HEK293T (cell line): ENCODE measurements at regions not wholly inside any gene's neighbourhood (a gene's known extent, or its start where the extent isn't known, plus 50 kb on each side); places are given as distances from the start of the nearest gene placed in this dataset.

Experiments
- CTCF ChIA-PET: fragments of 350-600 bp; formaldehyde crosslinking; extraction: SDS; loops from one replicate; lab custom pipeline; 2021; ENCODE audit warnings: antibody characterized with exemption, inconsistent platforms; lab: Yijun Ruan, JAX
- POLR2A ChIA-PET: fragments of 350-600 bp; formaldehyde crosslinking; extraction: SDS; loops from one replicate; lab custom pipeline; 2020; ENCODE audit warnings: antibody characterized with exemption, inconsistent platforms; lab: Yijun Ruan, JAX
- DNase-seq: peaks from one replicate; pipeline ENCODE4 v3.0.0; 2012; ENCODE audit warnings: mixed read lengths; ENCODE audit errors: extremely low spot score
- ARNT ChIP-seq: fragments of 450-650 bp; IDR thresholded peaks from 2 replicates; pipeline ENCODE4 v1.6.1; 2017; ENCODE audit warnings: mild to moderate bottlenecking
- BHLHE40 ChIP-seq: fragments of 450-650 bp; IDR thresholded peaks from 2 replicates; pipeline ENCODE4 v1.6.1; 2016; ENCODE audit warnings: mild to moderate bottlenecking, moderate library complexity, borderline replicate concordance
- CTBP1 ChIP-seq: fragments of 450-650 bp; IDR thresholded peaks from 2 replicates; pipeline ENCODE4 v1.6.1; 2016; ENCODE audit warnings: borderline replicate concordance
- ELF4 ChIP-seq: fragments of 450-650 bp; IDR thresholded peaks from 2 replicates; pipeline ENCODE4 v1.6.1; 2017; ENCODE audit warnings: antibody characterized with exemption
- FOXA1 ChIP-seq: fragments of 450-650 bp; IDR thresholded peaks from 2 replicates; pipeline ENCODE4 v1.6.1; 2016; ENCODE audit warnings: mild to moderate bottlenecking
- FOXK2 ChIP-seq: fragments of 450-650 bp; IDR thresholded peaks from 2 replicates; pipeline ENCODE4 v1.6.1; 2016; ENCODE audit warnings: mild to moderate bottlenecking
- FOXM1 ChIP-seq: fragments of 450-650 bp; IDR thresholded peaks from 2 replicates; pipeline ENCODE4 v1.6.1; 2017; ENCODE audit warnings: mild to moderate bottlenecking, borderline replicate concordance
- HDGF ChIP-seq: fragments of 450-650 bp; IDR thresholded peaks from 2 replicates; pipeline ENCODE4 v1.6.1; 2017; ENCODE audit warnings: antibody characterized with exemption, borderline replicate concordance
- L3MBTL2 ChIP-seq: fragments of 450-650 bp; conservative IDR thresholded peaks from 2 replicates; pipeline ENCODE4 v1.6.1; 2016; ENCODE audit warnings: mild to moderate bottlenecking
- LEF1 ChIP-seq: fragments of 450-650 bp; IDR thresholded peaks from 2 replicates; pipeline ENCODE4 v1.6.1; 2017; ENCODE audit warnings: mild to moderate bottlenecking, borderline replicate concordance
- NFRKB ChIP-seq: fragments of 450-650 bp; IDR thresholded peaks from 2 replicates; pipeline ENCODE4 v1.6.1; 2016; ENCODE audit warnings: mild to moderate bottlenecking, moderate library complexity
- SP1 ChIP-seq: fragments of 450-650 bp; IDR thresholded peaks from 2 replicates; pipeline ENCODE4 v1.6.1; 2017
- SUZ12 ChIP-seq: fragments of 450-650 bp; IDR thresholded peaks from 2 replicates; pipeline ENCODE4 v1.6.1; 2016; ENCODE audit warnings: mild to moderate bottlenecking
- TARDBP ChIP-seq: fragments of 450-650 bp; IDR thresholded peaks from 2 replicates; pipeline ENCODE4 v1.6.1; 2016
- ZNF384 ChIP-seq: fragments of 450-650 bp; IDR thresholded peaks from 2 replicates; pipeline ENCODE4 v1.6.1; 2016
- TF ChIP-seq, protein P1 (sequence below): fragments of 450-650 bp; IDR thresholded peaks from 2 replicates; pipeline ENCODE4 v1.6.1; 2016

DNA sequence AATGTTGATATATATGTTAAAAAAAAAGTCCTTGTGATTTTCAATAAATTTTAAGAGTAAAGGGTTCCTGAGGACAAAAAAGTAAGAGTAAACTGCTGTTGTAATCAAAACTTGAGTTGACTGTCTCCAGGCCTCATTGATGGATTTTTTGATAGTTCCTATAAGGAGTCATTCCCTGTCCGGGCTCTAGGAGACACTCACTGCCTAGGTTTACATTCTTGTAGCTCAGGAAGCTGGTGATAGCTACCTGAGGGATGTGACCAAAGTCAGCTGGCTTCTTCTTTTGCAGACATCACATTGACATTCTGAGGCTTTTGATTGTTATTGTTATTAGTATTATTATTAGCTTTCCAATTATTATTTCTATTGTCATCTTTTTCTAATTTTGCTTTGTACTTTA lies 116.5 kb upstream of the FBXL7 start:
- no peak for DNase-seq
- ChIA-PET POLR2A (no interaction called here), CTCF (interaction anchor here (0.5 kb wide), 1 partner anchor 360 kb away, joined by 3 read pairs; no protein-coding TSS in a partner anchor)

DNA sequence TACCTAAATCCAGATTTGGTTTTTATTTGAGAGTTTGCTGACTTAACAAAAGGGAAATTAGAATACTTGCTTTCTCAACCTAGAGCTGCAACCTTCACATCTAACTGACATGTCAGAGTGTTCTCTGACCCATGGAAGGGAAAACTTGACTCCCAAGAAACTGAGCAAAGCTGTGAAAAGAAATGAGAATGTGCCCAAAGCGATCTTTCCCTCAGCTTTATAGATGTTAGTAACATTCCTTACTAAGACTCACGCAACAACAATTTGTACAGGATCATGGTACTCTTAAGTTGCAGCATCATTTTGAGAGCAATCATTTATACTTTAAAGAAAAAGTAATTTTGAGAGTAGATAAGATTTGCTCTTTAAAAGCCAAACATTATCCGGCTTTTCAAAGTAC lies 117.0 kb upstream of the FBXL7 start:
- no peak for TF ChIP-seq BHLHE40
- no peak for TF ChIP-seq L3MBTL2
- TF ChIP-seq FOXA1: no peak
- TF ChIP-seq FOXK2: no peak
- no peak for TF ChIP-seq HDGF
- no peak for TF ChIP-seq NFRKB
- no peak for TF ChIP-seq CTBP1
- no peak for TF ChIP-seq LEF1
- TF ChIP-seq TARDBP: no peak
- TF ChIP-seq ELF4: no peak
- no peak for TF ChIP-seq SP1
- TF ChIP-seq ZNF384: no peak
- no peak for TF ChIP-seq FOXM1
- no peak for TF ChIP-seq SUZ12
- TF ChIP-seq ARNT: no peak
- TF ChIP-seq, protein P1, sequence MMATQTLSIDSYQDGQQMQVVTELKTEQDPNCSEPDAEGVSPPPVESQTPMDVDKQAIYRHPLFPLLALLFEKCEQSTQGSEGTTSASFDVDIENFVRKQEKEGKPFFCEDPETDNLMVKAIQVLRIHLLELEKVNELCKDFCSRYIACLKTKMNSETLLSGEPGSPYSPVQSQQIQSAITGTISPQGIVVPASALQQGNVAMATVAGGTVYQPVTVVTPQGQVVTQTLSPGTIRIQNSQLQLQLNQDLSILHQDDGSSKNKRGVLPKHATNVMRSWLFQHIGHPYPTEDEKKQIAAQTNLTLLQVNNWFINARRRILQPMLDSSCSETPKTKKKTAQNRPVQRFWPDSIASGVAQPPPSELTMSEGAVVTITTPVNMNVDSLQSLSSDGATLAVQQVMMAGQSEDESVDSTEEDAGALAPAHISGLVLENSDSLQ: no peak
- CTCF ChIA-PET: no interaction called here
- POLR2A ChIA-PET: no interaction called here
- no peak for DNase-seq

More for the DNA sequence above, 116.5 kb upstream of the FBXL7 start:
- TF ChIP-seq HDGF (no peak), FOXK2 (no peak), FOXA1 (no peak), NFRKB (no peak), BHLHE40 (no peak)
- TF ChIP-seq, protein P1: no peak

DNA sequence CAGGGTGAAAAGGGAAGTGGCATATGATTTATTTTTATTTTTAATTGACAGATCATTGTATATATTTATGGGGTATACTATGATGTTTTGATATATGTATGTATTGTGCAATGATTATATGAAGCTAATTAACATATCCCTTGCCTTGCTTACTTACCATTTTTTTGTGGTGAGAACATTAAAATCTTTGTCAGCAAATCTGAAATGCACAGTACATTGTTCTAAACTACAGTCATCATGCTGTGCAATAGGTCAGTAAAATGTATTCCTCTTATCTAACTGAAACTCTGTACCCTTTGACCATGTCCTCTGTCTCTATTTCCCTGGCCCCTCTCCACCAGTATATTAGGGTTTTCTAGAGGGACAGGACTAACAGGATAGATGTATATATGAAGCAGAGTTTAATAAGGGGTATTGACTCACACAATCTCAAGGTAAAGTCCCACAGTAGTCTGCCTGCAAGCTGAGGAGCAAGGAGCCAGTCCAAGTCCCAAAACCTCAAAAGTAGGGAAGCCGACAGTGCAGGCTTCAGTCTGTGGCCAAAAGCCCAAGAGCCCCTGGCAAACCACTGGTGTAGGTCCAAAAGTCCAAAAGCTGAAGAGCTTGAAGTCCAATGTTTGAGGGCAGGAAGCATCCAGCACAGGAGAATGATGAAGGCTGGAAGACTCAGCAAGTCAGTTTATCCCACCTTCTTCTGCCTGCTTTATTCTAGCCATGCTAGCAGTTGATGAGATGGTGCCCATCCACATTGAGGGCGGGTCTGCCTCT lies 122.2 kb upstream of the FBXL7 start:
- CTCF ChIA-PET: interaction anchor here (0.9 kb wide), 1 partner anchor 418 kb away, joined by 3 read pairs; no protein-coding TSS in a partner anchor
- POLR2A ChIA-PET: no interaction called here
- no peak for DNase-seq
- TF ChIP-seq BHLHE40 (no peak), LEF1 (no peak), ARNT (no peak), SUZ12 (no peak), HDGF (no peak)

DNA sequence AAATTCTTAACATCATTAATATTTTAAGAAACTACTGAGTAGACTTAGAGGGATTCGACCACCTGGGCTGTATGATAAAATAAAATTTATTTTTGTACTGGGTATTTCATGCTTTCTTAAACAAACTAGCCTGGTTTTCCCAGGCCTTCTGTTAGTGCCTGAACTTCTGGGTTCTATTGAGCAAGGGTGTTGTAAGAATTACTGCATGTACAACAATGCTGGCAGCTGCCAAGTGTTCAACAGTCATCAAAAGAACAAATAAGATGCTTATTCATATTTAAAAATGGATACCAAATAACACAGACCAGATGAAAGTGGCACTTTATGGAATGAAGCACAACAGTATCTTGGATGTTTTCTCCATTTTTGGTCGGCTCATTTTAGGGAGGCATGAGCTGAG lies 123.2 kb upstream of the FBXL7 start:
- no peak for DNase-seq
- TF ChIP-seq LEF1: no peak
- TF ChIP-seq ARNT: no peak
- no peak for TF ChIP-seq ZNF384
- TF ChIP-seq TARDBP: no peak
- TF ChIP-seq CTBP1: no peak
- no peak for TF ChIP-seq L3MBTL2
- TF ChIP-seq FOXA1: no peak
- TF ChIP-seq ELF4: no peak
- ChIA-PET CTCF (interaction anchor here (0.7 to 0.9 kb wide), 2 partner anchors 417 to 928 kb away, joined by 3 read pairs; no protein-coding TSS in a partner anchor), POLR2A (no interaction called here)

DNA sequence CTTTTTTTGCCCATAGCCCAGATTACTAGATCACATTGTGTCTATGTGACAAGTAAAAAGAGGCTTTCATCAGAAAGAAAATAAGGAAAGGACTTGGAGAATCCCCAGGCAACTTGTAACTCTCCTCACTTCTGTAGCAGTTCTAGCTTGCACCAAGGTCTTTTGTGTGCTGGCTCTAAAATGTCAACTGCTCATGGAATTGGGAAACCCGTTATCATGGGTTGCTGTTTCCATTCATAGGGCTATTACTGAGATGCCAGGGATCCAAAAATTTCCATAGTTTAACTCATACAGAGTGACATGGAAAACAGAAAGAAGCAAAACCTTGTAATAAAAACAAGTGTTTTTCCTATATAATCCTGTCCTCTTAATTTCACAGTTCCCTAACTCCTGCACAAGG lies 123.9 kb upstream of the FBXL7 start:
- no peak for DNase-seq
- CTCF ChIA-PET: no interaction called here
- no peak for TF ChIP-seq FOXM1
- TF ChIP-seq TARDBP: no peak
- TF ChIP-seq HDGF: no peak
- no peak for TF ChIP-seq FOXA1
- no peak for TF ChIP-seq NFRKB
- TF ChIP-seq ELF4: no peak
- TF ChIP-seq SP1: no peak
- TF ChIP-seq, protein P1: no peak
- no peak for TF ChIP-seq FOXK2
- TF ChIP-seq CTBP1: no peak
- no peak for TF ChIP-seq ZNF384
- no peak for TF ChIP-seq ARNT
- no peak for TF ChIP-seq SUZ12
- TF ChIP-seq L3MBTL2: no peak
- TF ChIP-seq BHLHE40: no peak
- no peak for TF ChIP-seq LEF1
- POLR2A ChIA-PET: no interaction called here

DNA sequence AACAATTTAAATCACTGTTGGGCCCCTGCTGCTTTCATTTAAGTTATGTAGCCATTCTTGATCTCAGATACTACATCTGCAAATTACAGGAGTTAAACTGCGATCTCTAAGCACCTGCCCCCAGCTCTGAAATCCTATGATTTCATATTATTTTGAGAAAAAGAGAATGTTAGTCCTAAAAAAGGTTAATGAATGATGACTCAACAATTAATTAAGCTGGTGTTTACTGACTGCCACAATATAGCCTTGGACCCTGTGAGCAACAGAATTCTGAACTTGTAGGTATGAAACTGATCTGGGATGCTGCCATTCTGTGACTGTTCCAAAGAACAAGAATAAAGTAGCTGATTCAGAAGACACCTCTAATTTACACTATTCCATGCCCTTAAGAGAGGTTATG lies 124.4 kb upstream of the FBXL7 start:
- CTCF ChIA-PET: interaction anchor here (0.5 kb wide), 1 partner anchor 290 kb away, joined by 3 read pairs; no protein-coding TSS in a partner anchor
- no peak for DNase-seq
- POLR2A ChIA-PET: no interaction called here
- TF ChIP-seq FOXM1 (no peak), CTBP1 (no peak), LEF1 (no peak), L3MBTL2 (no peak), FOXK2 (no peak), SUZ12 (no peak), ARNT (no peak), BHLHE40 (no peak), ZNF384 (no peak), TARDBP (no peak), FOXA1 (no peak), NFRKB (no peak), SP1 (no peak), ELF4 (no peak), HDGF (no peak)
- TF ChIP-seq, protein P1: no peak
